ENCODE measurements at regions not wholly inside any gene's neighbourhood (a gene's known extent, or its start where the extent isn't known, plus 50 kb on each side); places are given as distances from the start of the nearest gene placed in this dataset.

DNA sequence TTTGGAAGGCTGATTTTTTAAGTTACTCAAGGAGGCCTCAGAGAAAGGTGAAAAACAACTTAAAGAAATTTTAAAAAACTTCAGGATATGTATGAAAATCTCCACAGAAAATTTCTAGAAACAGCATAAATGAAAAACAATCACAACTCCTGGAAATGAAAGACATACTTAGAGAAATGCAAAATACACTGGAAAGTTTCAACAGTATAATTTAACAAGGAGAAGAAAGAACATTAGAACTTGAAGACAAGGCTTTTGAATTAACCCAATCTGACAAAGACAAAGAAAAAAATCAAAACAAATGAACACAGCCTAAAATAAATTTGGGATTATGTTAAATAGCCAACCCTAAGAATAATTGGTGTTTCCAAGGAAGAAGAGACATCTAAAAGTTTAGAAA lies 300.5 kb downstream of the ANTXR2 start:
- ATAC-seq (ENCODE audit: insufficient read depth, low FRiP score) (no peak), DNase-seq (no peak)
- Histone ChIP-seq H3K27me3 (ENCODE audit: control insufficient read depth in 3 of 3, insufficient read depth in 3 of 3, low read length in 2 of 3) (no peaks in the 10 kb centered on the region), H3K4me3 (no peak overlapping the region), H3K4me1 (ENCODE audit: control insufficient read depth in 5 of 5, insufficient read depth in 5 of 5, low read length in 5 of 5) (no peaks in the 10 kb centered on the region), H3K36me3 (ENCODE audit: control insufficient read depth in 4 of 4, insufficient read depth in 4 of 4, low read length in 4 of 4) (no peaks in the 10 kb centered on the region), H3K9ac (ENCODE audit: insufficient read depth in 1 of 2, low read length in 2 of 2) (no peak overlapping the region), H3K27ac (ENCODE audit: low read depth in 1 of 2, low read length in 1 of 2) (no peak overlapping the region), H3K9me3 (ENCODE audit: control insufficient read depth in 4 of 4, insufficient read depth in 3 of 4, low read length in 3 of 4) (peaks cover 0 to 10% (median 4%) of the 10 kb centered on the region in 4 donors)
- TF ChIP-seq CTCF (IDR thresholded peaks at IDR 0.05; ENCODE audit: control extremely low read depth, extremely low read depth), result no peak

- 92 to 97% methylated on average over 2 of the region's 2 CpGs for WGBS, 2 donors
- no peak overlapping the region for H3K9ac ChIP-seq (ENCODE audit: insufficient read depth in 1 of 2, low read length in 2 of 2)
- no peaks in the 10 kb centered on the region for H3K27me3 ChIP-seq (ENCODE audit: control insufficient read depth in 3 of 3, insufficient read depth in 3 of 3, low read length in 2 of 3)
- no peaks in the 10 kb centered on the region for H3K4me1 ChIP-seq (ENCODE audit: control insufficient read depth in 5 of 5, insufficient read depth in 5 of 5, low read length in 5 of 5)
- TF ChIP-seq CTCF (IDR thresholded peaks at IDR 0.05; ENCODE audit: control extremely low read depth, extremely low read depth), result no peak
- H3K9me3 ChIP-seq (ENCODE audit: control insufficient read depth in 4 of 4, insufficient read depth in 3 of 4, low read length in 3 of 4), result peaks cover 0 to 4% (median 0%) of the 10 kb centered on the region in 4 donors
- H3K36me3 ChIP-seq (ENCODE audit: control insufficient read depth in 4 of 4, insufficient read depth in 4 of 4, low read length in 4 of 4), result no peaks in the 10 kb centered on the region
- no peak overlapping the region for H3K4me3 ChIP-seq
- ATAC-seq (ENCODE audit: insufficient read depth, low FRiP score) (no peak), DNase-seq (no peak)
- no peak overlapping the region for H3K27ac ChIP-seq (ENCODE audit: low read depth in 1 of 2, low read length in 1 of 2)
Observed at GRCh38 chr4:79764120-79764519, 308.9 kb downstream of the ANTXR2 start.

DNA sequence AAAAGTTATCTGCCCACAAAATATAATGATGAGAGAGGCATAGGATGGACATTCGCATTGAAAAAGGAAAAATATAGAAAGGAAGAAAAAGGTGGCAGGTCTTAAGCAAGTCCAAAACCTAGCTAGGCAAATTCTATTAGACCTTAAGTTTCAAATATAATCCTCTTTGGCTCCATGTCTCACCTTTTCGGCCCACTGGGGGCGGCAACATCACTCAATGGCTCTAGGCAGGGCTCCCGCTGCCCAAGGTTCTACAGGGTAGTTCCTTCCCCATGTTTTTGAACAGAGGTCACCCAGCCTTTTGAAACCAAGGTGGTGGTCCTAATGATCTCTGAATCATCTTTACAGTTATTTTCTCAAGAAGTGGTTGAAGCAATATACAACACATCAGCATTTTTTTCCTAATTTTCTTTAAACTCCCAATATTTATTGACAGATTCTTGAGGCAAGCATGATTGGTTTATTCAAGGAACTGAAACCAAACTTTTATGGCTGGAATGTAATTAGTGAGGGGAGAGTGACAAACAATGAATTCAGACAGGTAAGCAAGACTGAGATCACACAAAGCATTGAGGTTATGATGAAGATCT lies 309.4 kb downstream of the ANTXR2 start:
- DNase-seq (no peak), ATAC-seq (ENCODE audit: insufficient read depth, low FRiP score) (no peak)
- Histone ChIP-seq H3K4me3 (no peak overlapping the region), H3K4me1 (ENCODE audit: control insufficient read depth in 5 of 5, insufficient read depth in 5 of 5, low read length in 5 of 5) (no peaks in the 10 kb centered on the region), H3K36me3 (ENCODE audit: control insufficient read depth in 4 of 4, insufficient read depth in 4 of 4, low read length in 4 of 4) (no peaks in the 10 kb centered on the region), H3K27me3 (ENCODE audit: control insufficient read depth in 3 of 3, insufficient read depth in 3 of 3, low read length in 2 of 3) (no peaks in the 10 kb centered on the region), H3K27ac (ENCODE audit: low read depth in 1 of 2, low read length in 1 of 2) (no peak overlapping the region), H3K9ac (ENCODE audit: insufficient read depth in 1 of 2, low read length in 2 of 2) (no peak overlapping the region), H3K9me3 (ENCODE audit: control insufficient read depth in 4 of 4, insufficient read depth in 3 of 4, low read length in 3 of 4) (peaks cover 0 to 4% (median 0%) of the 10 kb centered on the region in 4 donors)
- no peak for TF ChIP-seq CTCF (IDR thresholded peaks at IDR 0.05; ENCODE audit: control extremely low read depth, extremely low read depth)
- 93 to 97% methylated on average over 4 of the region's 4 CpGs for WGBS, 2 donors

GRCh38 chr4:79759793-79760192 lies 313.2 kb downstream of the ANTXR2 start:
- no peaks in the 10 kb centered on the region for H3K4me1 ChIP-seq (ENCODE audit: control insufficient read depth in 5 of 5, insufficient read depth in 5 of 5, low read length in 5 of 5)
- peaks cover 0 to 1% (median 0%) of the 10 kb centered on the region in 4 donors for H3K9me3 ChIP-seq (ENCODE audit: control insufficient read depth in 4 of 4, insufficient read depth in 3 of 4, low read length in 3 of 4)
- no peak overlapping the region for H3K27ac ChIP-seq (ENCODE audit: low read depth in 1 of 2, low read length in 1 of 2)
- TF ChIP-seq CTCF (IDR thresholded peaks at IDR 0.05; ENCODE audit: control extremely low read depth, extremely low read depth), result no peak
- H3K9ac ChIP-seq (ENCODE audit: insufficient read depth in 1 of 2, low read length in 2 of 2), result no peak overlapping the region
- ATAC-seq (ENCODE audit: insufficient read depth, low FRiP score) (no peak), DNase-seq (no peak)
- H3K36me3 ChIP-seq (ENCODE audit: control insufficient read depth in 4 of 4, insufficient read depth in 4 of 4, low read length in 4 of 4), result no peaks in the 10 kb centered on the region
- H3K27me3 ChIP-seq (ENCODE audit: control insufficient read depth in 3 of 3, insufficient read depth in 3 of 3, low read length in 2 of 3), result no peaks in the 10 kb centered on the region
- no peak overlapping the region for H3K4me3 ChIP-seq

All from lung (tissue), 11 donors.